ENCODE measurements at regions not wholly inside any gene's neighbourhood (a gene's known extent, or its start where the extent isn't known, plus 50 kb on each side); places are given as distances from the start of the nearest gene placed in this dataset.

- TF ChIP-seq ZNF513 (tag by site-specific recombination; IDR thresholded peaks at IDR 0.05), result no peak
- TF ChIP-seq ZSCAN23 (tag by site-specific recombination; IDR thresholded peaks at IDR 0.05), result no peak
- no peak for TF ChIP-seq MEIS1 (CRISPR knock-in tag; IDR thresholded peaks at IDR 0.05; ENCODE audit: borderline replicate concordance)
- TF ChIP-seq KLF10 (tag by site-specific recombination; IDR thresholded peaks at IDR 0.05), result no peak
- no peak for TF ChIP-seq ZBTB8A (tag by site-specific recombination; IDR thresholded peaks at IDR 0.05)
- no peak for TF ChIP-seq SP2 (tag by site-specific recombination; IDR thresholded peaks at IDR 0.05)
- no peak for TF ChIP-seq ZNF704 (tag by site-specific recombination; IDR thresholded peaks at IDR 0.05)
Observed at GRCh38 chr22:47411006-47411405, 648.6 kb downstream of the TBC1D22A start (continued).

GRCh38 chr22:47409539-47410275, 647.3 kb downstream of the TBC1D22A start:
- no peaks in the 10 kb centered on the region for H3K4me1 ChIP-seq (ENCODE audit: control insufficient read depth, insufficient read depth, low read length)
- POLR2A ChIA-PET, result no interaction called here
- H3K9me3 ChIP-seq (ENCODE audit: control insufficient read depth, insufficient read depth, low read depth, low read length), result no peaks in the 10 kb centered on the region
- H3K27ac ChIP-seq (ENCODE audit: extremely low read depth, low read depth, low read length), result no peak overlapping the region
- TF ChIP-seq ZNF341 (tag by site-specific recombination; IDR thresholded peaks at IDR 0.05; ENCODE audit: low read depth) (no peak), ZBTB6 (tag by site-specific recombination; IDR thresholded peaks at IDR 0.05) (no peak), ZNF280D (tag by site-specific recombination; IDR thresholded peaks at IDR 0.05) (no peak), IKZF3 (tag by site-specific recombination; IDR thresholded peaks at IDR 0.05) (no peak), ZIC2 (tag by site-specific recombination; IDR thresholded peaks at IDR 0.05) (peak; percentile 80)
- H3K36me3 ChIP-seq (ENCODE audit: control insufficient read depth in 2 of 2, insufficient read depth in 1 of 2, low read length in 2 of 2), result no peaks in the 10 kb centered on the region
- CTCF ChIA-PET, result interaction anchor here (1.3 kb wide), 1 partner anchor 17 kb away, joined by 3 read pairs; no protein-coding TSS in a partner anchor
- no peak overlapping the region for H3K4me3 ChIP-seq (ENCODE audit: low read depth, low read length)

- ChIA-PET CTCF (interaction anchor here (0.6 to 1.4 kb wide), 2 partner anchors 19 to 1084 kb away, joined by 3 to 4 read pairs; no protein-coding TSS in a partner anchor), POLR2A (no interaction called here)
- Histone ChIP-seq H3K4me3 (ENCODE audit: low read depth, low read length) (no peak overlapping the region), H3K4me1 (ENCODE audit: control insufficient read depth, insufficient read depth, low read length) (no peaks in the 10 kb centered on the region), H3K9me3 (ENCODE audit: control insufficient read depth, insufficient read depth, low read depth, low read length) (no peaks in the 10 kb centered on the region), H3K27ac (ENCODE audit: extremely low read depth, low read depth, low read length) (no peak overlapping the region), H3K36me3 (ENCODE audit: control insufficient read depth in 2 of 2, insufficient read depth in 1 of 2, low read length in 2 of 2) (no peaks in the 10 kb centered on the region)
- TF ChIP-seq PRDM1 (tag by site-specific recombination; IDR thresholded peaks at IDR 0.05) (no peak), ZBTB11 (tag by site-specific recombination; conservative IDR thresholded peaks at IDR 0.05; ENCODE audit: low read depth) (no peak), ZNF561 (tag by site-specific recombination; IDR thresholded peaks at IDR 0.05; ENCODE audit: borderline replicate concordance) (no peak), ATF2 (tag by site-specific recombination; IDR thresholded peaks at IDR 0.05; ENCODE audit: low read depth) (no peak), ZNF692 (tag by site-specific recombination; IDR thresholded peaks at IDR 0.05) (no peak)
Observed at GRCh38 chr22:47408409-47408808, 646.0 kb downstream of the TBC1D22A start.
